Neural cell (in vitro differentiated cells): ENCODE measurements at regions not wholly inside any gene's neighbourhood (a gene's known extent, or its start where the extent isn't known, plus 50 kb on each side); places are given as distances from the start of the nearest gene placed in this dataset.

ENCODE experiments used
- TF ChIP-seq, protein P1 (sequence below): IDR thresholded peaks from 2 replicates; pipeline ENCODE4 v1.6.1; 2012; ENCODE audit warnings: borderline replicate concordance
- TF ChIP-seq, protein P2 (sequence below): fragments of 450-650 bp; IDR thresholded peaks from 2 replicates; pipeline ENCODE4 v1.5.1; 2014; ENCODE audit warnings: antibody characterized with exemption, mild to moderate bottlenecking, moderate library complexity; ENCODE audit not compliant: poor library complexity, severe bottlenecking

DNA sequence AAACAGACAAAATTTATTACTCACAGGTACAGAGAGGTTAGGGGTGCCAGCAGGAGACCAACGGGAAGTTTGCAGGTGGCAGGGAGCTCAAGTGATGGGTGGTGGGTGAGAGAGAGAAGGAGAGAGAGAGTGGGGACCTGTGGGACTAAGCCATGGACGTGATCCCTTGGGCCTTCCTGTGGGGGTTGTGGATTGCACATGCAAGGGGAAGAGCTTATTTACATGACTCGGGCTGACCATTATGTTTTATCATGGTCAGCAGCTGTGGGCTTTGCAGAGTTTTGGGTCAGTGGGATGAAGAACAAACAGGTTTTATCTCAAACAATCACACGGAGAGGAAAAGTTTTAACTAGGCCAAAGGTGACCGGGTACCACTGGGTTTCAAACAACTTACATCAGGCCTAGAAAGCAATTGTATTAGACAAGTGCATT lies 156.2 kb upstream of the EXOC2 start:
- TF ChIP-seq, protein P1, sequence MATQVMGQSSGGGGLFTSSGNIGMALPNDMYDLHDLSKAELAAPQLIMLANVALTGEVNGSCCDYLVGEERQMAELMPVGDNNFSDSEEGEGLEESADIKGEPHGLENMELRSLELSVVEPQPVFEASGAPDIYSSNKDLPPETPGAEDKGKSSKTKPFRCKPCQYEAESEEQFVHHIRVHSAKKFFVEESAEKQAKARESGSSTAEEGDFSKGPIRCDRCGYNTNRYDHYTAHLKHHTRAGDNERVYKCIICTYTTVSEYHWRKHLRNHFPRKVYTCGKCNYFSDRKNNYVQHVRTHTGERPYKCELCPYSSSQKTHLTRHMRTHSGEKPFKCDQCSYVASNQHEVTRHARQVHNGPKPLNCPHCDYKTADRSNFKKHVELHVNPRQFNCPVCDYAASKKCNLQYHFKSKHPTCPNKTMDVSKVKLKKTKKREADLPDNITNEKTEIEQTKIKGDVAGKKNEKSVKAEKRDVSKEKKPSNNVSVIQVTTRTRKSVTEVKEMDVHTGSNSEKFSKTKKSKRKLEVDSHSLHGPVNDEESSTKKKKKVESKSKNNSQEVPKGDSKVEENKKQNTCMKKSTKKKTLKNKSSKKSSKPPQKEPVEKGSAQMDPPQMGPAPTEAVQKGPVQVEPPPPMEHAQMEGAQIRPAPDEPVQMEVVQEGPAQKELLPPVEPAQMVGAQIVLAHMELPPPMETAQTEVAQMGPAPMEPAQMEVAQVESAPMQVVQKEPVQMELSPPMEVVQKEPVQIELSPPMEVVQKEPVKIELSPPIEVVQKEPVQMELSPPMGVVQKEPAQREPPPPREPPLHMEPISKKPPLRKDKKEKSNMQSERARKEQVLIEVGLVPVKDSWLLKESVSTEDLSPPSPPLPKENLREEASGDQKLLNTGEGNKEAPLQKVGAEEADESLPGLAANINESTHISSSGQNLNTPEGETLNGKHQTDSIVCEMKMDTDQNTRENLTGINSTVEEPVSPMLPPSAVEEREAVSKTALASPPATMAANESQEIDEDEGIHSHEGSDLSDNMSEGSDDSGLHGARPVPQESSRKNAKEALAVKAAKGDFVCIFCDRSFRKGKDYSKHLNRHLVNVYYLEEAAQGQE: no peak
- TF ChIP-seq, protein P2, sequence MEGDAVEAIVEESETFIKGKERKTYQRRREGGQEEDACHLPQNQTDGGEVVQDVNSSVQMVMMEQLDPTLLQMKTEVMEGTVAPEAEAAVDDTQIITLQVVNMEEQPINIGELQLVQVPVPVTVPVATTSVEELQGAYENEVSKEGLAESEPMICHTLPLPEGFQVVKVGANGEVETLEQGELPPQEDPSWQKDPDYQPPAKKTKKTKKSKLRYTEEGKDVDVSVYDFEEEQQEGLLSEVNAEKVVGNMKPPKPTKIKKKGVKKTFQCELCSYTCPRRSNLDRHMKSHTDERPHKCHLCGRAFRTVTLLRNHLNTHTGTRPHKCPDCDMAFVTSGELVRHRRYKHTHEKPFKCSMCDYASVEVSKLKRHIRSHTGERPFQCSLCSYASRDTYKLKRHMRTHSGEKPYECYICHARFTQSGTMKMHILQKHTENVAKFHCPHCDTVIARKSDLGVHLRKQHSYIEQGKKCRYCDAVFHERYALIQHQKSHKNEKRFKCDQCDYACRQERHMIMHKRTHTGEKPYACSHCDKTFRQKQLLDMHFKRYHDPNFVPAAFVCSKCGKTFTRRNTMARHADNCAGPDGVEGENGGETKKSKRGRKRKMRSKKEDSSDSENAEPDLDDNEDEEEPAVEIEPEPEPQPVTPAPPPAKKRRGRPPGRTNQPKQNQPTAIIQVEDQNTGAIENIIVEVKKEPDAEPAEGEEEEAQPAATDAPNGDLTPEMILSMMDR: no peak
